NCI-H1048 (cell line): ENCODE measurements at regions not wholly inside any gene's neighbourhood (a gene's known extent, or its start where the extent isn't known, plus 50 kb on each side); places are given as distances from the start of the nearest gene placed in this dataset.

Source experiments
- DNase-seq: peaks from one replicate; lab custom pipeline; 2025; lab: John Stamatoyannopoulos, UW

GRCh38 chr1:72649991-72650390, 367.7 kb upstream of the NEGR1 start:
- no peak for DNase-seq

GRCh38 chr1:72649211-72649888, 367.0 kb upstream of the NEGR1 start:
- no peak for DNase-seq

GRCh38 chr1:72648465-72648864, 366.1 kb upstream of the NEGR1 start:
- no peak for DNase-seq

- no peak for DNase-seq
Observed at GRCh38 chr1:72643142-72643541, 360.8 kb upstream of the NEGR1 start.

GRCh38 chr1:72637593-72637992, 355.3 kb upstream of the NEGR1 start:
- DNase-seq: no peak

- DNase-seq: no peak
Observed at GRCh38 chr1:72636631-72637030, 354.3 kb upstream of the NEGR1 start.

- DNase-seq: no peak
Observed at GRCh38 chr1:72635719-72636118, 353.4 kb upstream of the NEGR1 start.

- no peak for DNase-seq
Observed at GRCh38 chr1:72634946-72635345, 352.6 kb upstream of the NEGR1 start.

GRCh38 chr1:72631449-72631848, 349.1 kb upstream of the NEGR1 start:
- no peak for DNase-seq

GRCh38 chr1:72623299-72623708, 341.0 kb upstream of the NEGR1 start:
- DNase-seq: no peak

- DNase-seq: no peak
Observed at GRCh38 chr1:72620453-72620852, 338.1 kb upstream of the NEGR1 start.

GRCh38 chr1:72606216-72606810, 324.0 kb upstream of the NEGR1 start:
- no peak for DNase-seq

- no peak for DNase-seq
Observed at GRCh38 chr1:72601035-72601674, 318.8 kb upstream of the NEGR1 start.

GRCh38 chr1:72586023-72586685, 303.8 kb upstream of the NEGR1 start:
- DNase-seq: no peak

GRCh38 chr1:72579629-72580028, 297.3 kb upstream of the NEGR1 start:
- DNase-seq: no peak

- DNase-seq: no peak
Observed at GRCh38 chr1:72570815-72571214, 288.5 kb upstream of the NEGR1 start.

GRCh38 chr1:72568113-72568512, 285.8 kb upstream of the NEGR1 start:
- DNase-seq: no peak

- DNase-seq: no peak
Observed at GRCh38 chr1:72567521-72567920, 285.2 kb upstream of the NEGR1 start.

GRCh38 chr1:72564749-72565148, 282.4 kb upstream of the NEGR1 start:
- DNase-seq: no peak

GRCh38 chr1:72557446-72558049, 275.2 kb upstream of the NEGR1 start:
- DNase-seq: no peak

GRCh38 chr1:72547412-72547811, 265.1 kb upstream of the NEGR1 start:
- no peak for DNase-seq

- DNase-seq: no peak
Observed at GRCh38 chr1:72540674-72541073, 258.3 kb upstream of the NEGR1 start.

GRCh38 chr1:72535470-72535869, 253.1 kb upstream of the NEGR1 start:
- DNase-seq: no peak
